ENCODE measurements at regions not wholly inside any gene's neighbourhood (a gene's known extent, or its start where the extent isn't known, plus 50 kb on each side); places are given as distances from the start of the nearest gene placed in this dataset.

GRCh38 chr16:6122401-6122800 lies 1024.8 kb upstream of the EEF2KMT start:
- TF ChIP-seq ZFX (IDR thresholded peaks at IDR 0.05) (no peak), CTCF (IDR thresholded peaks at IDR 0.05 in 2 of 3, conservative IDR thresholded peaks at IDR 0.05 in 1 of 3; ENCODE audit: borderline replicate concordance in 1 of 3, insufficient read depth in 1 of 3, low read depth in 2 of 3, low read length in 2 of 3) (no peak), ZNF274 (IDR thresholded peaks at IDR 0.05; ENCODE audit: low read depth, low read length) (no peak), REST (IDR thresholded peaks at IDR 0.05; ENCODE audit: low read depth) (no peak)
